A549 (cell line): ENCODE measurements at regions not wholly inside any gene's neighbourhood (a gene's known extent, or its start where the extent isn't known, plus 50 kb on each side); places are given as distances from the start of the nearest gene placed in this dataset.

Source experiments
- ATAC-seq, 2 experiments: fragments of 200-7000 bp in 1 of 2; fragments of >200 bp in 1 of 2; cut with Nextera tagmentation in 1 of 2; cut with Tn5 transposase in 1 of 2; 3 replicates each; pipeline versions ENCODE4 v1.8.0 to v1.9.1; 2018 to 2020; ENCODE audit warnings: mild to moderate bottlenecking in 1 of 2, moderate library complexity in 1 of 2
- CTCF ChIA-PET: fragments of 300-600 bp; sonication (Branson Sonifier 250); formaldehyde crosslinking; extraction: SDS; loops from one replicate; lab custom pipeline; 2021; ENCODE audit warnings: antibody characterized with exemption, inconsistent platforms; lab: Yijun Ruan, JAX
- POLR2A ChIA-PET: fragments of 350-600 bp; formaldehyde crosslinking; extraction: SDS; loops from one replicate; lab custom pipeline; 2021; ENCODE audit warnings: antibody characterized with exemption, inconsistent platforms; lab: Yijun Ruan, JAX
- DNase-seq, 2 experiments: peaks; one replicate each; pipeline versions ENCODE4 v3.0.0 to v3.0.0-alpha.2; 2011 to 2016; ENCODE audit warnings: low read depth in 1 of 2, low spot score in 1 of 2
- FAIRE-seq: peaks from 2 replicates; lab custom pipeline; 2011; peaks lifted over from hg19 to GRCh38; lab: Jason Lieb, UNC
- H3K27ac ChIP-seq, 2 experiments: fragments of >200 bp; sonication (Bioruptor Twin); formaldehyde crosslinking; 3 replicates each; pipeline ENCODE4 v1.5.1; 2016 to 2017
- H3K4me1 ChIP-seq: fragments of >200 bp; sonication (Bioruptor Twin); formaldehyde crosslinking; 3 replicates; pipeline ENCODE4 v1.6.1; 2016
- H3K4me2 ChIP-seq: fragments of >200 bp; sonication (Bioruptor Twin); formaldehyde crosslinking; 3 replicates; pipeline ENCODE4 v1.6.1; 2016
- H3K4me3 ChIP-seq: fragments of >200 bp; sonication (Bioruptor Twin); formaldehyde crosslinking; 3 replicates; pipeline ENCODE4 v1.5.1; 2016
- H3K9me3 ChIP-seq: fragments of >200 bp; sonication (Bioruptor Twin); formaldehyde crosslinking; 3 replicates; pipeline ENCODE4 v1.6.1; 2016
- BHLHE40 ChIP-seq: IDR thresholded peaks from 2 replicates; pipeline ENCODE4 v1.6.1; 2012; ENCODE audit warnings: low read depth, low read length, inconsistent platforms
- CEBPB ChIP-seq, 2 experiments: fragments of >200 bp in 1 of 2; sonication (Bioruptor Twin) in 1 of 2; formaldehyde crosslinking in 1 of 2; IDR thresholded peaks; 2 replicates each; pipeline ENCODE4 v1.6.1; 2012 to 2016
- CHD2 ChIP-seq: fragments of 150-350 bp; IDR thresholded peaks from 2 replicates; pipeline ENCODE4 v1.6.1; 2014; ENCODE audit warnings: low read length; ENCODE audit not compliant: partially characterized antibody
- CHD4 ChIP-seq: fragments of 200-600 bp; sonication (generic); IDR thresholded peaks from 2 replicates; pipeline ENCODE4 v1.6.1; 2016; ENCODE audit warnings: antibody characterized with exemption, mild to moderate bottlenecking, borderline replicate concordance
- CTCF ChIP-seq: fragments of >200 bp; sonication (Bioruptor Twin); formaldehyde crosslinking; IDR thresholded peaks from 3 replicates; pipeline ENCODE4 v1.5.1; 2016
- E2F6 ChIP-seq: IDR thresholded peaks from 2 replicates; pipeline ENCODE4 v1.6.1; 2012; ENCODE audit warnings: low read depth, borderline replicate concordance
- EHMT2 ChIP-seq: fragments of 200-600 bp; sonication (generic); IDR thresholded peaks from 2 replicates; pipeline ENCODE4 v1.6.1; 2016; ENCODE audit warnings: antibody characterized with exemption, low read depth, mild to moderate bottlenecking, moderate library complexity
- FOXS1 ChIP-seq: fragments of 250-450 bp; sonication (Bioruptor Pico); IDR thresholded peaks from 2 replicates; pipeline ENCODE4 v1.5.0; 2020; ENCODE audit warnings: mild to moderate bottlenecking, moderate library complexity
- GATA3 ChIP-seq: IDR thresholded peaks from 2 replicates; pipeline ENCODE4 v1.6.1; 2012; ENCODE audit warnings: borderline replicate concordance
- HDAC2 ChIP-seq: fragments of 200-600 bp; sonication (generic); IDR thresholded peaks from 2 replicates; pipeline ENCODE4 v1.6.1; 2016
- HEYL ChIP-seq: fragments of 250-450 bp; sonication (Bioruptor Pico); IDR thresholded peaks from 2 replicates; pipeline ENCODE4 v1.8.0; 2021; ENCODE audit warnings: mild to moderate bottlenecking, moderate library complexity
- HOXA7 ChIP-seq: fragments of 250-450 bp; sonication (Bioruptor Pico); IDR thresholded peaks from 2 replicates; pipeline ENCODE4 v1.5.0; 2020; ENCODE audit warnings: mild to moderate bottlenecking, moderate library complexity
- HOXB5 ChIP-seq: fragments of 250-450 bp; sonication (Bioruptor Pico); IDR thresholded peaks from 2 replicates; pipeline ENCODE4 v1.5.0; 2020; ENCODE audit warnings: mild to moderate bottlenecking, moderate library complexity
- JUNB ChIP-seq: fragments of >200 bp; sonication (Bioruptor Twin); formaldehyde crosslinking; IDR thresholded peaks from 2 replicates; pipeline ENCODE4 v1.6.1; 2016
- KDM5A ChIP-seq: fragments of 200-600 bp; sonication (generic); IDR thresholded peaks from 2 replicates; pipeline ENCODE4 v1.6.1; 2016; ENCODE audit warnings: antibody characterized with exemption, mild to moderate bottlenecking
- MAFK ChIP-seq: fragments of 450-650 bp; IDR thresholded peaks from 2 replicates; pipeline ENCODE4 v1.6.1; 2014; ENCODE audit not compliant: partially characterized antibody
- PBX3 ChIP-seq: IDR thresholded peaks from 2 replicates; pipeline ENCODE4 v1.6.1; 2012
- PHF8 ChIP-seq: fragments of 200-600 bp; sonication (generic); IDR thresholded peaks from 2 replicates; pipeline ENCODE4 v1.6.1; 2016; ENCODE audit warnings: low read depth, mild to moderate bottlenecking, antibody characterized with exemption, moderate library complexity, borderline replicate concordance
- RFX5 ChIP-seq: fragments of 450-650 bp; IDR thresholded peaks from 2 replicates; pipeline ENCODE4 v1.7.1; 2014; ENCODE audit warnings: antibody characterized with exemption, mild to moderate bottlenecking, moderate library complexity
- RNF2 ChIP-seq: fragments of 200-600 bp; sonication (generic); IDR thresholded peaks from 2 replicates; pipeline ENCODE4 v1.6.1; 2016; ENCODE audit warnings: low read depth, mild to moderate bottlenecking, antibody characterized with exemption, moderate library complexity, borderline replicate concordance
- ZC3H11A ChIP-seq: fragments of 450-650 bp; IDR thresholded peaks from 2 replicates; pipeline ENCODE4 v1.6.1; 2014; ENCODE audit warnings: antibody characterized with exemption, mild to moderate bottlenecking
- WGBS: methylation state at CpG from one replicate; pipeline ENCODE4 v1.1.6; 2017; ENCODE audit errors: missing lambda C conversion rate; 5-methylcytosine and 5-hydroxymethylcytosine counted together

- no peak for TF ChIP-seq ZC3H11A
- TF ChIP-seq FOXS1 (CRISPR knock-in tag) = no peak
- no peak for TF ChIP-seq CHD4
- TF ChIP-seq HOXA7 = no peak
- TF ChIP-seq RNF2 = no peak
- TF ChIP-seq GATA3 = no peak
- no peak for TF ChIP-seq HEYL (CRISPR knock-in tag)
- TF ChIP-seq MAFK = no peak
These were observed 287.0 kb downstream of the GAS1 start (continued) for GRCh38 chr9:86660146-86660943.

- ChIA-PET POLR2A (no interaction called here), CTCF (interaction anchor here (1.5 kb wide), 1 partner anchor 173 kb away, joined by 4 read pairs; no protein-coding TSS in a partner anchor)
- Histone ChIP-seq H3K9me3 (no peaks in the 10 kb centered on the region), H3K4me3 (no peak overlapping the region), H3K4me1 (no peaks in the 10 kb centered on the region), H3K4me2 (no peak overlapping the region), H3K27ac (no peak overlapping the region)
- DNase-seq (no peak), ATAC-seq (no peak), FAIRE-seq (no peak)
- 5% methylated on average over 3 of the region's 3 CpGs for WGBS
- TF ChIP-seq PHF8 = no peak
- no peak for TF ChIP-seq CTCF
- TF ChIP-seq RFX5 = no peak
- TF ChIP-seq HDAC2 = no peak
- TF ChIP-seq CHD4 = no peak
- no peak for TF ChIP-seq EHMT2
- TF ChIP-seq JUNB = no peak
These were observed 287.8 kb downstream of the GAS1 start for GRCh38 chr9:86659413-86660046.

- no peak for TF ChIP-seq HEYL (CRISPR knock-in tag)
- TF ChIP-seq GATA3 = no peak
- TF ChIP-seq CEBPB (IDR thresholded peaks at IDR 0.05) = no peak
- ChIA-PET CTCF (interaction anchor here (1.4 kb wide), 1 partner anchor 17 kb away, joined by 3 read pairs; no protein-coding TSS in a partner anchor), POLR2A (no interaction called here)
- no peaks in the 10 kb centered on the region for H3K9me3 ChIP-seq
- DNase-seq = no peak
- H3K4me1 ChIP-seq = no peaks in the 10 kb centered on the region
- ATAC-seq = no peak
- no peak overlapping the region for H3K4me2 ChIP-seq
- FAIRE-seq = no peak
- H3K4me3 ChIP-seq = no peak overlapping the region
- H3K27ac ChIP-seq = no peak overlapping the region
These were observed 292.2 kb downstream of the GAS1 start for GRCh38 chr9:86655147-86655546.

- ChIA-PET CTCF (interaction anchor here (0.5 kb wide), 1 partner anchor 912 kb away, joined by 3 read pairs; no protein-coding TSS in a partner anchor), POLR2A (no interaction called here)
- Histone ChIP-seq H3K27ac (no peak overlapping the region), H3K4me1 (no peaks in the 10 kb centered on the region), H3K9me3 (no peaks in the 10 kb centered on the region), H3K4me2 (no peak overlapping the region), H3K4me3 (no peak overlapping the region)
- WGBS = under 1% methylated on average over 3 of the region's 3 CpGs
- TF ChIP-seq HOXB5 (CRISPR knock-in tag) (no peak), PBX3 (no peak), BHLHE40 (no peak), KDM5A (no peak), MAFK (no peak), PHF8 (no peak), CEBPB (IDR thresholded peaks at IDR 0.05) (no peak), CHD2 (no peak), E2F6 (no peak), RNF2 (no peak)
- no peak for FAIRE-seq
- DNase-seq = no peak
- no peak for ATAC-seq
These were observed 293.8 kb downstream of the GAS1 start for GRCh38 chr9:86653466-86653865.
